ENCODE measurements at regions not wholly inside any gene's neighbourhood (a gene's known extent, or its start where the extent isn't known, plus 50 kb on each side); places are given as distances from the start of the nearest gene placed in this dataset.
"Not testable (repeated sequence)": the region's sequence is repeated elsewhere in the genome, so short reads cannot be mapped to it uniquely, and the experiment has no call there.

DNA sequence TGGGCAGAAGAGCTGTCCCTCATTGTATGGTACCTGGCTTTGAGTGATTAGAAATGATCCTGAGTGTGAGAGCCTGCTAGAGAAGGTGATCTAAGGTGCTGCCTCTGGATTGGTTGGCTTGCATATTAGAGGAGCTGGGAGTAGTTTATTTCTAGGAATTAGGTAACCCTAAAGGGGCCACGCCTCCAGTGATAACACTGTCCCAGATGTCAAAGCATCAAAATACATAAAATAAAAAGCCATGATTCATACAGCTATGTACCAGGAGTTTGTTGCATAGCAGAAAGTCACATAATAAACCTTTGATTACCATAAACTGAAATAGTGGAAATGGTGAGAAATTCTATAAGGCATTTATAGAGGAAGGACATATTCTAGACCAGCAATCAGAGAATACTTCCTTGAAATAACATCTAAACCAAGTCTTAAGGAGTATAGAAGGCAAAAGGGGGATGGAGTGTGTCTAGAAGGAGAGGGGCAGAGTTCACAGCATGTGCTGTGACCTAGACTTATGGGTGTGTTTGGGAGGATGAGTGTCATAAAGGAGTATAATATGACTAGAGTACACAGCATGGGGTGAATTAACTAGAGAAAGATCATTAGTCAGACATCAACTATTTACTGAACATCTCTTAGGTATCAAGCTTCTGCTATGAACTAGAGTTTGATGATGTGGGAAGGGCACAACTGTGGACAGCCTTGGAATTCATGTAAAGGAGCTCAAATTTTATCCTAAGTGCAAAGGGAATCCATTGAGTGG, 686.4 kb downstream of the GALC start:
- DNase-seq (ENCODE audit: low read depth): no peak

DNA sequence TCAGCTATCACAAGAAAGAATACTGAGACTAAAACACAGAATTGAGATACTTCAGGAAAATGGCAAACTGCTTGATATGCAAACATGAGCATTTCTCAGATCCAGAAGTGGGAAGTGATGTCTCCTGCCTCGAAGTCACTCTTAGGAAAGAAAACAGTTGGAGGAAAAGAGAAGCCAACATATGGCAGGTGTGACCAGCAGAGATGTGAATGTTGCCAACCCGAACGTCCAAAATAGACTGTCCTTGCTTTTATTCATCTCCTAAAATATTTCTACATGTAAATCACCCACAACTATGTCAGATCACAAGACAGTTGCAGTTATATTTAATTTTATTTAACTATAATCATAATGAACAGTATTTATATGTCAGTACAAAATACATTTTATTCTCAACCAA, 687.6 kb downstream of the GALC start:
- no peak for DNase-seq (ENCODE audit: low read depth)

DNA sequence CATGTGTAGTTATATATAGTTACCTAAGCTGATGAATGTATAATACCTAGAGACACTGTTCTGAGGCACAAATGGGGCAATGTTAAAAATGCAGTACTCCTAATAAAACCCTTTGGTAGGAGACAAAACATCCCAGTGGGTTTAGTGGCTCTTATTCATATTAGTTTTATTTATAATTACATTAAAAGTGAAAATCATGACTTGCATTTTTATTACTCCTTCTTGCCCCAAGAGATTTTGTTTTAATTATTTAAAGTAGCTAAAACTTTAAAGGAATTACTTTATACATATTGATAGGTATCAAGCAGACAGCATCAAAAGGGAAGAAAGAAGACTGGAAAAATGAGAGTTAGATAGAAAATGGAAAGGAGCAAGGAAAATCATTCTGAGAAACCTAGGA, 688.6 kb downstream of the GALC start:
- DNase-seq (ENCODE audit: low read depth): no peak

DNA sequence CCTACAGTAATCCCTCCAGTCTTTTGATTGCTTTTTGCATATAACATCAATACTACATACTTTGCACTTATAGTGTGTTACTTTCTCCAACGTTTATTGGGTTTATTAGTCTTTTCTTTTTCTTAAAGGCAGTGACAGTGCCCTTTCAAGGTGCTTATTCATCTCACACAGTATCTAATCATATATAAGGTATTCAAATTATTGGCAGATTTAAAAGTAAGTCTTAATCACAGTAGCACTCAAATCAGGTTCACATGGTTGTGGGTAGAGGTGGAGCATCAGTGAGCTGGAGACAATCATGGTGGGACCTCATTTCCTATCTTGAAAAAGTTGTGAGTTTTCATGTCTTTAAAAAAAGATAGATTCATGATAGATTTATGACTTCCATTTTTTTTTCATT, 706.2 kb downstream of the GALC start:
- DNase-seq (ENCODE audit: low read depth): no peak

DNA sequence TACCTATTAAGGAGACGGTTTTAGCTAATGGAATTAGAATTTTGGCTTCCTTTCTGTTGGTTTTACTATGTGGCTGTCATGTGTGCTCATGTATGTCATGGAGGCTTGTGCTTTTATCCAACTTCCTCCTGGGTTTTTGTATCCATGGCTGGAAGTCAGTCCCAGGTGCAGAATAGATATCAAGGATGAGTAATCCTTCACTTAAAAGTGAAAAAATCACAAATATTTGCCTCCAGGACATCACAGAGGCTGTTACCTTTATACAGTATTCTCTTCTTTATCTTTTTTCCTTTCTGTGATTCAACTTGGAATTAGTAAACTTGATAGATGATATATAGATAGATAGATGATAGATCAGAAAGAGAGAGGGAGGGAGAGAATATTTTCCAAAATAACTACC, 706.8 kb downstream of the GALC start:
- no peak for DNase-seq (ENCODE audit: low read depth)

DNA sequence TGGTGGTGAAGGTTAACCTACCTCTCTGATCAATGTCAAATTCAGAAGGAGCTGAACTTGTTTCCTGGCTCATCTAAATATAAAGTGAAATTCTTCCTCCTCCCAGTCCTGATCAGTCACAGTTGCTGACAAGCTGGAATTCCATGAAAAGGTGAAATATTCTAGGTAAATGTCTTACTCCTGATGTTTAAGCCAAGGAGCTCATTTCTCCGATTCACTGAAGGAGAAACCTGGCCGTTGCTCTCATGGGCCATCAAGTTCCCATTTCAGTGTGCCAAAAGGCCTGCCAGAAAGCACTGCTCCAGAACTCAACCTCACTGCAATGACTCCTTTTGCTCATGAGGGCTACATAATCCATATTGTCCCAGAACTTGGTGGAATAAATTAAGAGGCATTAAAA, 707.5 kb downstream of the GALC start:
- no peak for DNase-seq (ENCODE audit: low read depth)

DNA sequence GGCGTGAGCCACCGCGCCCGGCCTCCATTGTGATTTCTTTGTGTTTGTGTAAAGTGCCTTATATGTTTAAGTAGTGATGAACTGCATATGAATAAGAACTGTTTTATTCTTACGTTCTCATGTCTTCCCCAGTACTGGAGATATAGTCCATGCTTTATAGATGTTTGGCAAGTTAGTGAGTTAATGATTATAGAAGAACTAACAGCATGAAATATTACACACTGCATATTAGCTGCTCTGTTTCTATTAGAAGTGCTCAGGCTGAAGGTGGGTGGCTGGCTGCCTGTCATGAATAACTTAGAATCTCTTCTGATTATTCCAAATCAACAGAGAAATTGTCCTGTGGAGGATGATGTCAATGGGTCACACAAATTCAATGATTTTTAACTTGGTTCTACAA, 709.4 kb downstream of the GALC start:
- DNase-seq (ENCODE audit: low read depth): no peak

DNA sequence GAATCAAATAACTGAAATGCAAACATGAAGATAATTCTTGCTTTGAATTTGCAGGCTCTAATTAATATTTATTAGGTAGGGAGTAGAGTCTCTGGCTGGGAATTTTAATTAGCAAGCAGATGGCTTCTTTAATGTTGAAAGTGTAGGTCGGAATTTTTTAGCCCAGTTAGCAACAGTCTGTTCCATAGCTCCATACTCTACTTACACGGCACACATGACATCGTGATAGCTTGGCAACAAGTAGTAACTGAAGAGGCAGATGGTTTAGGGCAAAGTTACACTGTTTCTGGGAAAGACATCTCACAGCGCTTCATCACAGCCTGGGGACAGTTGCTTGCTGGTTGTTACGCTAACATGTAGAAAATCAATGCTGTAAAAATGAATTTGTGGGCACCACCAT, 710.7 kb downstream of the GALC start:
- no peak for DNase-seq (ENCODE audit: low read depth)

DNA sequence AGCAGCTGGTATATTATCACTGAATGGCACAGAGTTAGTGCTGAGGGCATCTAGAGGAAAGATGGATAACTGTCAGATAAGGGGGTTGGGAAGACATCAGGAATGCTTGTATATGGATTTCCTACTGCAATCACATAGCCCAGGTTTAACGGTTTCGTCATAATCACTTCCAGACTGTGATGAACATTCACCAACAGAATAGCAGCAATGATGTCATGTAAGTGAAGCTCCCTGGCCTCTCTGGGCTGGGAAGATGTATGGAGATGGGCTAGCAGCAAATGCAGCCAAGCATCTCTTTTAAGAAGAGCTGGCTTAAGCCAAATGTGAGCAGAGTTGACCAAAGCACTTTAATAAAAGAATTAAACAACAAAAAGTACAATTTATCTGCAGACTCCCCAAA, 714.6 kb downstream of the GALC start:
- DNase-seq (ENCODE audit: low read depth): no peak

DNA sequence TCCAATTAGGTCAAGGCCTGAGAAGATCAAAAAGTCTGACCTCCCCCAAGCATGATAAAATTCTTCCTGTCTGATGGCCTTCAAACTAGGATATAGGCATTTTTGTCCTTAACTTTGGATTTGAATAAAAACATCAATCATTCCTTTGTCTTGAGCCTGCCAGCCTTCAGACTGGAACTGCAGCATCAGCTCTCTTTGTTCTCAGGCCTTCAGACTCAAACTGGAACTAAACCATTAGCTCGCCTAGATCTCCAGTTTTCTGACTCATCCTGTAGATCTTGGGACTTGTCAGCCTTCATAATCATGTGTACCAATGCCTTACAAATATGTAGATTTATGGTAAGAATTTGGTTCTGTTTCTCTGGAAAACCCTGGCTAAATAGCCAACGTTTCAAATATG, 721.7 kb downstream of the GALC start:
- DNase-seq (ENCODE audit: low read depth): no peak

DNA sequence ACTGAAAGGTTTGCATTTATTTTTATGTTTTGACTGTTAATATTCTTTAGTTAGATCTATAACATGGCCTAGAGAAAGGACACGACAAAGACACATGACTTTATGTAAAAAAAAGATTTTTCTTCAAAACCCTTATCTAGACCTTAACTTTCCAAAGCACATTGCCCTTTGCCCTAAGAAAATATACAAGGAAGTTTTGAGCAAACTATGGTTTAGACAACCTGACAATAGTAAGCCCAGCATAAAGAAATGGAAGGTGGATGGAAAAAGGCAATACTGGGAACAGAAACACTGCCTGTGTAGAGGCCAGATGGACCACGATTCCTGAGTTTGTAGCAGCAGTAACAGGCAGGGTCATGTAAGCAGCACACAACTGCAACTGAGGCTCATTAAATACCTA, 724.0 kb downstream of the GALC start:
- DNase-seq (ENCODE audit: low read depth): no peak

DNA sequence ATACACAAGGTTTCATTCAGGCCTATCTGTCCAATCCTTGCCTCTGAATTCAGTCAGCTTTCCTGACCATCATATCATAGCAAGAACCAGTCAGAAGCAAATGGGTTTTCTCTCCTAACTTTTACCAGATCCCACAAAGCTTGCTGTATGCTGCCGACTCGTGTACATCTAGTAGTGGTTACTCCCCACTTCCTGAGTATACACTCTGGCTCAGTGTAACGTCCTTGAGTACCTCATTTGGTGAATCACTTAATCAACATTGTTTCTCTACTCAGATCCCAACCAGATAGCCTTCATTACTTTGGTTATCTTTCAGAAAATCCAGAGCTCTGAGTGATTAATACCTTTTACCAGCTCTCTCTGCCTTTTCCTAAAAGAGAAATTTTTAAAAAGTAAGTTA, 728.2 kb downstream of the GALC start:
- DNase-seq (ENCODE audit: low read depth): no peak

DNA sequence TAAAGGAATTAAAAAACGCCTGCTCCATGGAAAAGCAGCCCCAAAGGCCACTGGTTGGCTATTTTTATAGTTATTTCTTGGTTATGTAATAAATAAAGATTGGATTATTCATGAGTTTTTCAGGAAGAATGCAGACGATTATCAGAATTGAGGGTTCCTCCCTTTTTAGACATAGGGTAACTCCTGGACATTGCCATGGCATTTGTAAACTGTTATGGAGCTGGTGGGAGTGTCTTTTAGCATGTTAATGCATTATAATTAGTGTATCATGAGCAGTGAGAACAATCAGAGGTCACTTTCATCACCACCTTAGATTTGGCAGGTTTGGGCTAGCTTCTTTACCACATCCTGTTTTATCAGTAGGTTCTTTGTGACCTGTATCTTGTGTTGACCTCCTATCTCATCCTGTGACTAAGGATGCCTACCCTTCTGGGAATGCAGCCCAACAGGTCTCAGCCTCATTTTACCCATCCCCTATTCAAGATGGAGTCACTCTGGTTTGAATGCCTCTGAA, 728.7 kb downstream of the GALC start:
- no peak for DNase-seq (ENCODE audit: low read depth)

DNA sequence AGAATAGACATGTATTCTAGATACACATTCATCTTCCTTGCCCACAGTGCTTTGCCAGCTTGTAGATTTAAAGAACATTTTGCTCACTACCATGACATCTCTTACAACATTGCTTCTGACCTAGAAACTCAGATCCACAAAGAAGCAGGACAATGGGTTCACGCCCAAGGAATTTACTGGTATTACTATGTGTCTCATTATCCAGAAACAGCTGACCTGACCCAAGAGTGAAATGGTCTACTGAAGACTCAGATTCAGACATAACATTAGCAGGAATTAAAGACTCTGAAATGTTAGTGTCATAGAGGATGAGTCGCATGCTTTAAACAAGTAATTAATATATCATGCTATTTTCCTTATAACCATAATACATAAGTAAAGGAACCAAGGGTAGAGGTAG, 731.4 kb downstream of the GALC start:
- DNase-seq (ENCODE audit: low read depth): no peak

DNA sequence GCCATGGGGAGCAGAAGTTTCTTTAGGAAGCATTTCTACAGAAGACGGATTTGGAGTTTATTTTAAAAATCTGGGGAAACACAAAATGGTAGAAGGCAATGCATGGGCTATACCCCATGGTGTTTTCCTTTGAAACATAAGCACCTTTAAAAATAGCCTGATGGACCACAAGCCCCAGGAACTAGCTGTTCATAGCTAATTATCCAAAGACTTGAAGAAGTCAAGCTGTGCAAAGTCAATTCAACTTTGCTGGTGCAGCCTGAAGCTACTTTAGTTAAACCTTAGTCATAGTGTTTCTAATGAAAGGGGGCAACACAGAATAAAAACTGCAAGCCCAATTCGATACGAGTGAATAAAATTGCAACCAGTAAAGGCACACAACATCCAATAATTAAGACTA, 732.5 kb downstream of the GALC start:
- no peak for DNase-seq (ENCODE audit: low read depth)

DNA sequence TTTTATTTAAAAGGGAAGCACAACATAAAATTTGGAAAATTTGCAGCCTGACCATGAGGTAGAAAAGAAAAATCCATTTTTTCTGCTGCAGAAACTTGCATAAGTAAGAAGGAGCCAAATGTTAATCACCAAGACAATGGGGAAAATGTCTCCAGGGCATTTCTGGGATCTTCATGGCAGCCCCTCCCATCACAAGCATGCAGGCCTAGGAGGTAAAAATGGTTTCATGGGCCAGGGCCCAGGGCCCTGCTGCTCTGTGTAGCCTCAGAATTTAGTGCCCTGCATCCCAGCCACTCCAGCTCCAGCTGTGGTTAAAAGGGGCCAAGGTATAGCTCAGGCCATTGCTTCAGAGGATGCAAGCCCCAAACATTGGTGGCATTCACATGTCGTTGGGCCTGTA, 735.6 kb downstream of the GALC start:
- DNase-seq (ENCODE audit: low read depth): no peak

DNA sequence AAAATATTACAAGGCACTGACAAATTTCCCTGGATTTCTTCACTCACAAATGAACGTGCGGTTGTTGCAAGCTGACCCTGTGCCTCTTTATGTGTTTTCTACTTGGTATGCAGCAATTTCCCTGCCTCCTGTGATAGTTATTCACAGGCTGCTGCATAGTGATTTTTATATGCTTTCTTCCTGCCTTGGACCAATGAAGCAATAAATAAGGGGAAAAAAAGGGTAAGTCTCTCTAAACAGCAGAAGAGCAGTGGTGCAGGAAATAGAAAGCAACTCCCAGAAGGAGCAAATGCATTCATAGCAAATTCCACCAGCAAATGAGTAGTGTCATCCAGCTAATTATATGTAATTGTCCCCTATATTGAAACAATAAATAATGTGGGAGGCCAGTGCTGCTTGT, 737.9 kb downstream of the GALC start:
- no peak for DNase-seq (ENCODE audit: low read depth)

DNA sequence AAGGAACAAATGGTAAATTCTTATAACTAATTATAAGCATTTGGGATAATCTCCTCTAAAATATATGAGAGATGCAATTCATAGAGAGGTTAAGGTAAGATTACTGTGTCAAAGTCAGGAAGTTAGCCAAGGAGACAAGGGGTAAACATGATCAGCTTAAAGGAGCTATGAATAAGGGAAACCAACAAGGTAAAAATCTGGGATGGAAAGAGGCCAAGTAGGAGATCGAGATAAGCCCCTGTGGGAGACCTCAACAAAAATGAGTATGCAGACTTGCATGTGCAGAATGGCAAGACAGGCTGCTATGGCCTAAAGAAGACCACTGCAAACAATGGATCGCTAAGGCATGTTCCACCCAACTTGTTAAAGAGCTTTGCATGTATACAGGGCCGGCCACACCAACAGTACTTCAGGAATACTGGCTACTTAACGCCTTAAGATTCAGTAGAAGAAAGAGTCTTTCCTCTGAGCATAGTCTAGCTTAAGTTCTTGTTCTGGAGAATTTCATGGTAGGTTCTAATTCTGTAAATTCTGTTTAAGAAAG, 738.6 kb downstream of the GALC start:
- no peak for DNase-seq (ENCODE audit: low read depth)

DNA sequence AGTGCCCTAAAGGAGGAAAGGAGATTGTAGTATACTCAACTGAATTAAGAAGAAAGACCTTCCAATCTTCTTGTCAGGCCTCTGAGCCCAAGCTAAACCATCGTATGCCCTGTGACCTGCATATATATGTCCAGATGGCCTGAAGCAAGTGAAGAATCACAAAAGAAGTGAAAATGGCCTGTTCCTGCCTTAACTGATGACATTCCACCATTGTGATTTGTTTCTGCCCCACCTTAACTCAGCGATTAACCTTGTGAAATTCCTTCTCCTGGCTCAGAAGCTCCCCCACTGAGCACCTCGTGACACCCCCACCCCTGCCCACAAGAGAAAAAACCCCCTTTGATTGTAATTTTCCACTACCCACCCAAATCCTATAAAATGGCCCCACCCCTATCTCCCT, 739.2 kb downstream of the GALC start:
- not testable (repeated sequence) for DNase-seq (ENCODE audit: low read depth)

DNA sequence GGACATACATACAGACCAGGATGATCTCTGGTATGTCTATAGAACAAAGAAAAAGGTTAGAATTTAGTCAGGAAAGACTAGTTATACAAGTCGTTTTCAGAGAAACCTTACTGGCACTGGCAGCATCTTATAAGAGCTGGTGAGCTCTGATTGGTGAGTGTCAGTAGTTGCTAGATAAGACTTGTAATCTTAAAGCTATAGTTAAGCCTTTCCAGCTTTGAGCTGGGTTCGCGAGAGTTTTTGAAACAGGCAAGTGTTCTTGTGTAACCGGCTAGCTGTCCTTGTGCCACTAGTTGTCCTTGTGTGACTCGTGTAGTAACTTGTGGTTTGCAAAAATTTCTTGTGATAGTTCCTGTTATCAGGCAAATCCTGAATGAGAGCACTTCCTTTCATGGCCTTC, 740.9 kb downstream of the GALC start:
- no peak for DNase-seq (ENCODE audit: low read depth)

DNA sequence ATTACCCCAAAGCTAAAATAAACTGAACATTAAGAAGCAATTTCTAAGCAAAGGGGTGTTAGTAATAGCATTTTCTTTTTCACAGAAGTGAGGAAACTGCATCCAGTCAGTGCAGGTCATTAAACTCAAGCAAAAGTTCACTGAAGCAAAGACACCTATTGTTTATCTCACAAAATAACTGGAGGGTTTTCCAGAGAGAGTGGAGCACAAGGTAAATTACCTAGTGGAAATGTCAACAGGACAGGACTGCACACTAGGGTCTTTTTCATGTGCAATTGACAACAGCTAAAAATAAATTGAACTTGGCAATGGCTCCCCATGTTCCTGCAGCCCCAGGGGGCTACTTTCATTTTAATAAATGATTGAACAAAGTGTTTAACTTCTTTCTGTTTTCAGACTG, 742.0 kb downstream of the GALC start:
- DNase-seq (ENCODE audit: low read depth): no peak

DNA sequence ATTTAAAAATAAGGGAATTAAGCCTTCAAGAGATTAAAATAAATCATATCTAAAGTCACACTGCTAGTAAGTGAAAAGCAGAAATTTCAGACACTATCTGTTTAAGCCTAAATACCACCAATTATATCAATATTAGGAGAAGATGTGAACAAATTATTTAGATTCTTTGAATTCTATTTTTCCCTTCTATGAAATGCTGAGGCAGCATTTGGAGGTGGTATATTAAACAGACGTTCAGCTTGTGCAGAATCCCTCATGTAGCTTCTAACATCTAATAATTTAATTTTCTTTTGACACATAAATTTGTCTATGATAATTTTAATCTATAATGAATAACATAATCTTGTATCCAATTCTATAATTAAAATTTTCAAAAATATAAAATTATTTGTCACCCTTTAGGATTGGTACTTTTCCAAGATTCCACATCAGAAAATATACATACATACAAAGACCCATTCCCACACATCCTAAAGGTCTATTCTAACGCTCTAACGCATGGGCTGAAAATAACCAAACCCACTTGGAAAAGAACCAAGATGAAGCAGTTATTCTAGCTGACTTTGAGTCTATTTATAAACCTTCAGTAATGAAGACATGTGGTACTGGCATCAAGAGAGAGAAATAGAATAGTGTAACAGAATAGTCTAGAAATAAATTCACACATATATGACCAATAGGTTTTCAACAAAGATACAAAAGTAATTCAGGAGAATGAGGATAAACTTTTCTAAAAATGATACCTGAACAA, 751.8 kb downstream of the GALC start:
- no peak for DNase-seq (ENCODE audit: low read depth)

DNA sequence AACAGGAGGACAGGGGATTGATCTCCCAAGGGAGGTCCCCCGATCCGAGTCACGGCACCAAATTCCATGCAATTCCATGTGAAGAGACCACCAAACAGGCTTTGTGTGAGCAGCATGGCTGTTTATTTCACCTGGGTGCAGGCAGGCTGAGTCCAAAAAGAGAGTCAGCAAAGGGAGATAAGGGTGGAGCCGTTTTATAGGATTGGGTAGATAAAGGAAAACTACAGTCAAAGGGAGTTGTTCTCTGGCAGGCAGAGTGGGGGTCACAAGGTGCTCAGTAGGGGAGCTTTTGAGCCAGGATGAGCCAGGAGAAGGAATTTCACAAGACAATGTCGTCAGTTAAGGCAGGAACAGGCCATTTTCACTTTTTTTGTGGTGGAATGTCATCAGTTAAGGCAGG, 752.7 kb downstream of the GALC start:
- DNase-seq (ENCODE audit: low read depth): not testable (repeated sequence)

Measured in activated T-helper 1 cell treated with Interleukin-2 at 50 U/mL for 16 hours (primary cell).